GM21528 (cell line): ENCODE measurements at regions not wholly inside any gene's neighbourhood (a gene's known extent, or its start where the extent isn't known, plus 50 kb on each side); places are given as distances from the start of the nearest gene placed in this dataset.
"Not testable (repeated sequence)": the region's sequence is repeated elsewhere in the genome, so short reads cannot be mapped to it uniquely, and the experiment has no call there.

ENCODE experiments used
- ATAC-seq: cut with Tn5 transposase; IDR thresholded peaks from one replicate; pipeline ENCODE4 v1.9.1; 2021; ENCODE audit warnings: mild to moderate bottlenecking, moderate library complexity; ENCODE audit not compliant: unreplicated experiment, low FRiP score

DNA sequence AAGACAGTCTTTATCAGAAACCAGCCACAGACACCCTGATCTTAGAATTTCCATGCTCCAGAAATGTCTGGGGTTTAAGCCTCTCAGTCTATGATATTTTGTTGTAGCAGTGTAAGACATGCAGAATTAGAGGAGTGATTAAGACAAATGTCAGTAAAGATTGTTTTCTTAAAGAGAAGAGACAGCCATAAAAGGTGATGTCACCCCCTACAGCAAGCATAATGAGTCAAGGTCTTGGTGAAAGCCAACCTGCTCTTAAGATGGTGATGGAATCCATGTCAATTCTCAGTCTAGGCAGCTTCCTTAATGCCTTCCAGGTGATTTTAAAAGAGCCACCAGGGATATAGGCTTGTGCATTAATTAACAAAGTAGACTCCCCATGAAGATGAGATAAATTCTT lies 849.9 kb upstream of the EPHA7 start:
- no peak for ATAC-seq

DNA sequence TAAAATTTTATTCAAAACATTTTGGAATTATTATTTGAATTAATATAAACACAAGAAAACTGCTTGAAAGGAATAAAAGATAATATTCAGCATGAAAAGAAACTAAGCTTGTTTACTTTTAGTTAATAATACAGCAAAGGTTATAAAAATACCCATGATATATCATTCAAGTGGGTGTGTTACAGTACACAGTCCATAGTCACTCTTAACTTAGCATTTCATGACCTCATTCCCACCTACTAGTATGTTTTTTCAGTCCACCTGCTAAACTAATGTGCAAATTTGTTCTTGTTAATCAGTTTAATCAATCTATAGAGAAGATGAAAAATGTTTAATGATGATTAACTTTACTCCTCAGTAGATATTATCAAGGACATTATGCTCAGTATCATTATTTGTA lies 841.4 kb upstream of the EPHA7 start:
- no peak for ATAC-seq

DNA sequence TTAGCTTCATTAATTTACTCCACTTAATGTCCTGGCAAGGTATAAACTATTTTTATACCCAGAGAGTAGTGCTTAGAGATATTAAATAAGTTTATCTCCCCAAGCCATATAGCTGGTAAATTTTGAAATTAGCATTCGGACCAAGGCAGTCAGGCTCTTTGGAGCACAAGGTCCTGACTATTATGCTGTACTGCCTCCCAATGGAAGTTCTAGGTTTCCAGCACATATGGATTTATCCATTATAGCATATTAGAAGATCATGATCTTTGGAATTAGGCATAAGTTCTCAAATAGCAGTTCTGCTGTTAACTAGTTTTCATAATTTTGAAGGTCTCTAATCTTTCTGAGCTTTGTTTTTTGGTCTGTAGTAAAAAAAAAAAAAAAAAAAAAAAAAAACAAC lies 835.3 kb upstream of the EPHA7 start:
- no peak for ATAC-seq

- ATAC-seq: no peak
These were observed 832.5 kb upstream of the EPHA7 start for GRCh38 chr6:94251878-94252277.

- no peak for ATAC-seq
These were observed 826.0 kb upstream of the EPHA7 start for GRCh38 chr6:94245395-94245794.

GRCh38 chr6:94238868-94239267 lies 819.5 kb upstream of the EPHA7 start:
- ATAC-seq: no peak

DNA sequence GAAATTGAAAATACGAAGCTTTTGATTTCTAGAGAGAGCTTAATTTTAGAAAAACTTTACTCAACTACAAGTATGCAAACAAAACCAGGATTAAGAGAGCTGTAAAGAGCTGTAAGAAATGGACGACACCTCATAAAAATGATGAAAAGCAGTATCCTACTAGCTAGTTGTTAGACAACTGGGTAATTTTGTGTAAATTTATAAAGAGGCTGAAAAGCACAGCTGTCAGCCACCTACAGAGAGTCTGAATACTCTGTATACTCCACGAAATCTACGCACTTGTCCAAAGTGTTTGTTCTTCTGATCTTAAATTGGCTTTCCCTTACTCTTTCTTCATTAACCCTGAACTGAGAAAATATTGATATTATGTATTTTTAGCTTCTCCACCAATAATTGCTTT lies 808.4 kb upstream of the EPHA7 start:
- ATAC-seq: no peak

GRCh38 chr6:94217836-94218235 lies 798.5 kb upstream of the EPHA7 start:
- ATAC-seq: no peak

GRCh38 chr6:94215552-94215951 lies 796.2 kb upstream of the EPHA7 start:
- ATAC-seq: no peak

GRCh38 chr6:94213226-94213625 lies 793.9 kb upstream of the EPHA7 start:
- ATAC-seq: no peak

- no peak for ATAC-seq
These were observed 777.5 kb upstream of the EPHA7 start for GRCh38 chr6:94196891-94197290.

GRCh38 chr6:94190030-94190429 lies 770.7 kb upstream of the EPHA7 start:
- no peak for ATAC-seq

DNA sequence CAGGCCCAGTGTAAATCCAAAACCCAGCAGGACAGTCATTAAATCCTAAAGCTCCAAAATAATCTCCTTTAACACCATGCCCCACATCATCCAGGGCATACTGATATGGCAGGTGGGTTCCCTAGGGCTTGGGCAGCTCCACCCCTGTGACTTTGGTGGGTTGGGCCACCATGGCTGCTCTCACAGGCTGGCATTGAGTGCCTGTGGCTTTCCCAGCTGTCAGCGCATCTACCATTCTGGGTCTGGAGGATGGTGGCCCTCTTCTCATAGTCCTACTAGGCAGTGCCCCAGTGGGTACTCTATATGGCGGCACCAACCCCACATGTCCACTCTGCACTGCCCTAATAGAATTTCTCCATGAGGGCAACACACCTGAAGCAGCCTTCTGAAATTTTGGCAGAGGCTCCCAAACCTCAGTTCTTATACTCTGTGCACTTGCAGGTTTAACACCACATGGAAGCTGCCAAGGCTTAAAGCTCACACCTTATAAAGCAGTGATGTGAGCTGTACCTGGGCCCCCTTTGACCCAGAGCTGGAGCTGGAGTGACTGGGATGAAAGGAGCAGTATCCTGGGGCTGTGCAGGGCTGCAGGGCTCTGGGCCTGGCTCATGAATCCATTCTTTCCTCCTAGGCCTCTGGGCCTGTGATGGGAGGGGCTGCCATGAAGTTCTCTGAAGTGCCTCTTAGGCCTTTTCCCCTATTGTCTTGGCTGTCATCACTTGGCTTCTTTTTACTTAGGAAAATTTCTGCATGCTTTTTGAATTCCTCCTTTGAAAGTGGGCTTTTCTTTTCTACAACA lies 765.5 kb upstream of the EPHA7 start:
- ATAC-seq: no peak

DNA sequence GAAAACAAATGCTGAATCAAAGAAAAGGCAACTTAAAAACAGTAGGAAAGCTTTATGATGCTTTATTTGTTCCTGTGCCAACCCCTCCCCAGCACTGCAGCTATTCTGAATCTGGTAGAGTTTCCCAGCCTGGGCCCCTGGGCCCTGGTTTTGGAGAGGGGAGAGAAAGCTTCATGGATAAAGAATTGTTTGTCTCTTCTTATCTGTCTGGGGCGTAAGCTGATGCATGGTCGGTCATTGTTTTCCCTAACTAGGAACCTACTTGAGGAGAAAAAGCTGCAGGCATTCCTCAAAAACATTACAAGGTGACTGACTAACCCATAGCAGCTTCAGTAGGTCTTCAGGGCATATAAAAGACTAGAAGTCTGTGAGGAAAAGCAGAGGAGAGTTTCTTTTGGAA lies 758.1 kb upstream of the EPHA7 start:
- ATAC-seq: no peak

DNA sequence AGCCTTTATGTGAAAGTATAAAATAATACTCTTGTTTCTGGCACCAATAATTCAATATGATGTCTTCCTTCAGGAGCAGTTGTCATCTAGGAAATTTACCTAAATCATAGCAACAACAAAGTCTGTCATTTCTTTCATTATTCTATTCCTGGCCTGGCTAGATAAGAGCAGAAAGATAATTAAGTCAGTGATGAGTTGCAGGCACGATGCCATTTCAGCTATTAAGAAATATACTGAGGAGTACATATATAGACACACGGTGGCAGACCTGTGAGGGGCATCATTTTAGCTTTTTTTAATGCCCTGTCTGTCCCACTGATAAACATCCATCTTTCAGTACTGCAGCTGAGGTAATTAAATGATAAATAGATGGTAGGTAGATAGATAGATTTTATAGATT lies 756.1 kb upstream of the EPHA7 start:
- ATAC-seq: no peak

DNA sequence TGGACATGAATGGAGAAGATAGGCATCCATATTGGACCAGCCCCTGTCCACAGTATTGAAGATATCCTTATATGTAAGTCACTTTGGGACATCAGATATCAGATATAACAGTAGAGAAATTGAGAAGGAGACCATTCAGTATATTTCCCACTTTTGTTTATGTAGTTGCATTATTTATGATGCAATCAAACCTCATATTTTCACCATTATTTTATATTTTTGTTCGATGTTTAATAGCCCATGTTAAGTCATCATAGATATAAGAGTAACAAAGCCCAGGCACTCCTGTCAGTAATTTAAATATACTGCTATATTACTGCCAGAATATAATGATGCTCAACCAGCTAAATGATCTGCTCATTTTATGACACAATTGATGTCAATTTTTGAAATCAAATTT lies 744.5 kb upstream of the EPHA7 start:
- ATAC-seq: no peak

GRCh38 chr6:94150886-94151285 lies 731.5 kb upstream of the EPHA7 start:
- ATAC-seq: no peak

DNA sequence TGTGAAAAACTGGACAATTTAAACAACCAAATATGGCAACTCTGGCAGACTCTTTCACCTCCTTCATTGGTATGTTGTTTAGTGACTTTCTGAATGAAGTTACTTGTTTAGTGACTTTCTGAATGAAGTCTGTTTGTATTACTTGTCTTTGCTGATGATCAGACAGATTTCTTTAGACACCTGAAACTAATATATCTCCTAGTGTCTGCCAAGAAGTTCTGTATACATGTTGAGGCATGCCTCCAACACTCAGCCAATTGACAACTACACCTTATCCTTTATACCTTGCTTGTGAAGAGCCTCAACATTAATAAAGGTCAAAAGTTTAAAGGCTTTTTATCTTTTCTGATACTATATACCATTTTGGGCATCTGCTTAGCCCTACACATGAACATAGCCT lies 725.4 kb upstream of the EPHA7 start:
- ATAC-seq: no peak

DNA sequence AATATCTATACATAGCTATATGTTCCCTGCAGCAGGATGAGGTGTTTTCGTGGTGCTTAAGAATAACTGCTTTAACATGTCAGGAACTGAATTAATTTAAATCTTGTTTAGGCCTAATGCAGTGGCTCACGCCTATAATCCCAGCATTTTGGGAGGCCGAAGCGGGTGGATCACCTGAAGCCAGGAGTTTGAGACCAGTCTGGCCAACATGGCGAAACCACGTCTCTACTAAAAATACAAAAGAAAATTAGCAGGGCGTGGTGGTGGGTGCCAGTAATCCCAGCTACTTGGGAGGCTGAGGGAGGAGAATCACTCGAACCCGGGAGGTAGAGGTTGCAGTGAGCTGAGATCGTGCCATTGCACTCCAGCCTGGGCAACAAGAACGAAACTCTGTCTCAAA lies 717.8 kb upstream of the EPHA7 start:
- not testable (repeated sequence) for ATAC-seq

GRCh38 chr6:94133106-94133505 lies 713.7 kb upstream of the EPHA7 start:
- no peak for ATAC-seq

- no peak for ATAC-seq
These were observed 711.9 kb upstream of the EPHA7 start for GRCh38 chr6:94131271-94131670.

- ATAC-seq: no peak
These were observed 711.1 kb upstream of the EPHA7 start for GRCh38 chr6:94130478-94130877.

- no peak for ATAC-seq
These were observed 710.6 kb upstream of the EPHA7 start for GRCh38 chr6:94129926-94130325.
